Transverse colon (tissue), 4 donors: ENCODE measurements at regions not wholly inside any gene's neighbourhood (a gene's known extent, or its start where the extent isn't known, plus 50 kb on each side); places are given as distances from the start of the nearest gene placed in this dataset.

Source experiments
- EP300 ChIP-seq: sonication (generic); formaldehyde crosslinking; IDR thresholded peaks from one replicate; pipeline ENCODE4 v1.6.1; 2017; ENCODE audit warnings: antibody characterized with exemption, low read depth
- POLR2A ChIP-seq: fragments of 450-650 bp; IDR thresholded peaks from one replicate; pipeline ENCODE4 v1.6.1; 2016; ENCODE audit warnings: antibody characterized with exemption, mild to moderate bottlenecking, moderate library complexity
- POLR2AphosphoS5 ChIP-seq, 3 donors: sonication (generic); formaldehyde crosslinking; IDR thresholded peaks; one replicate each; pipeline ENCODE4 v1.6.1; 2016; ENCODE audit warnings: antibody characterized with exemption in 3 of 3
- TF ChIP-seq, protein P1 (sequence below), 5 experiments: fragments of 200-600 bp in 3 of 5; fragments of 450-650 bp in 2 of 5; sonication (generic) in 3 of 5; IDR thresholded peaks; 1 replicate in 2 of 5; 2 replicates in 3 of 5; pipeline ENCODE4 v1.5.1; 2016 to 2017; ENCODE audit warnings: antibody characterized with exemption in 5 of 5, inconsistent platforms in 3 of 5, mild to moderate bottlenecking in 2 of 5, moderate library complexity in 1 of 5

- TF ChIP-seq, protein P1, sequence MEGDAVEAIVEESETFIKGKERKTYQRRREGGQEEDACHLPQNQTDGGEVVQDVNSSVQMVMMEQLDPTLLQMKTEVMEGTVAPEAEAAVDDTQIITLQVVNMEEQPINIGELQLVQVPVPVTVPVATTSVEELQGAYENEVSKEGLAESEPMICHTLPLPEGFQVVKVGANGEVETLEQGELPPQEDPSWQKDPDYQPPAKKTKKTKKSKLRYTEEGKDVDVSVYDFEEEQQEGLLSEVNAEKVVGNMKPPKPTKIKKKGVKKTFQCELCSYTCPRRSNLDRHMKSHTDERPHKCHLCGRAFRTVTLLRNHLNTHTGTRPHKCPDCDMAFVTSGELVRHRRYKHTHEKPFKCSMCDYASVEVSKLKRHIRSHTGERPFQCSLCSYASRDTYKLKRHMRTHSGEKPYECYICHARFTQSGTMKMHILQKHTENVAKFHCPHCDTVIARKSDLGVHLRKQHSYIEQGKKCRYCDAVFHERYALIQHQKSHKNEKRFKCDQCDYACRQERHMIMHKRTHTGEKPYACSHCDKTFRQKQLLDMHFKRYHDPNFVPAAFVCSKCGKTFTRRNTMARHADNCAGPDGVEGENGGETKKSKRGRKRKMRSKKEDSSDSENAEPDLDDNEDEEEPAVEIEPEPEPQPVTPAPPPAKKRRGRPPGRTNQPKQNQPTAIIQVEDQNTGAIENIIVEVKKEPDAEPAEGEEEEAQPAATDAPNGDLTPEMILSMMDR (IDR thresholded peaks at IDR 0.05), result no peak
- peak in 2 of 3 donors; percentile 30 to 36 for TF ChIP-seq POLR2AphosphoS5 (IDR thresholded peaks at IDR 0.05)
- TF ChIP-seq POLR2A, result no peak
- no peak for TF ChIP-seq EP300
Observed at GRCh38 chr7:81111781-81112540, 193.1 kb upstream of the SEMA3C start.
